ENCODE measurements at regions not wholly inside any gene's neighbourhood (a gene's known extent, or its start where the extent isn't known, plus 50 kb on each side); places are given as distances from the start of the nearest gene placed in this dataset.

GRCh38 chr2:200104015-200104414 lies 148.6 kb downstream of the MAIP1 start:
- TF ChIP-seq CTCF (conservative IDR thresholded peaks at IDR 0.05; ENCODE audit: low read depth in 2 of 2) (no peak), EZH2 (IDR thresholded peaks at IDR 0.05; ENCODE audit: low read depth, unreplicated experiment) (no peak), POLR2AphosphoS5 (IDR thresholded peaks at IDR 0.05; ENCODE audit: low read depth) (no peak), CREB1 (CRISPR knock-in tag; IDR thresholded peaks at IDR 0.05; ENCODE audit: low read depth) (no peak), ZNF331 (CRISPR knock-in tag; IDR thresholded peaks at IDR 0.05; ENCODE audit: low read depth) (no peak), REST (IDR thresholded peaks at IDR 0.05; ENCODE audit: unreplicated experiment) (no peak), ZNF462 (CRISPR knock-in tag; IDR thresholded peaks at IDR 0.05) (no peak), EZH2phosphoT487 (IDR thresholded peaks at IDR 0.05; ENCODE audit: unreplicated experiment) (no peak), STAT1 (IDR thresholded peaks at IDR 0.05; ENCODE audit: unreplicated experiment) (no peak), ETS1 (IDR thresholded peaks at IDR 0.05) (no peak), JUNB (IDR thresholded peaks at IDR 0.05; ENCODE audit: unreplicated experiment) (no peak), NANOG (IDR thresholded peaks at IDR 0.05; ENCODE audit: borderline replicate concordance) (no peak)

Data from GM23338 (cell line).